SK-N-SH treated with all-trans-retinoic acid at 6 μM for 48 hours (cell line): ENCODE measurements at regions not wholly inside any gene's neighbourhood (a gene's known extent, or its start where the extent isn't known, plus 50 kb on each side); places are given as distances from the start of the nearest gene placed in this dataset.

Source experiments
- GLIS3 ChIP-seq: fragments of 250-450 bp; sonication (Bioruptor Pico); IDR thresholded peaks from 2 replicates; pipeline ENCODE4 v1.5.0; 2020; ENCODE audit warnings: mild to moderate bottlenecking, moderate library complexity
- OSR1 ChIP-seq: fragments of 250-450 bp; sonication (Bioruptor Pico); IDR thresholded peaks from 2 replicates; pipeline ENCODE4 v1.8.0; 2022; ENCODE audit warnings: moderate library complexity, mild to moderate bottlenecking, inconsistent platforms
- PPARA ChIP-seq: fragments of 250-450 bp; sonication (Bioruptor Pico); IDR thresholded peaks from 2 replicates; pipeline ENCODE4 v1.5.0; 2020; ENCODE audit warnings: mild to moderate bottlenecking, borderline replicate concordance
- ZFP3 ChIP-seq: fragments of 250-450 bp; sonication (Bioruptor Pico); IDR thresholded peaks from 2 replicates; pipeline ENCODE4 v1.5.0; 2020; ENCODE audit warnings: mild to moderate bottlenecking, moderate library complexity
- ZNF8 ChIP-seq: fragments of 450-650 bp; formaldehyde crosslinking; IDR thresholded peaks from 2 replicates; pipeline ENCODE4 v1.5.0; 2020; ENCODE audit warnings: mild to moderate bottlenecking, moderate library complexity
- TF ChIP-seq, protein P1 (sequence below): fragments of 250-450 bp; sonication (Bioruptor Pico); IDR thresholded peaks from 2 replicates; pipeline ENCODE4 v1.8.0; 2020; ENCODE audit warnings: mild to moderate bottlenecking, moderate library complexity, borderline replicate concordance

DNA sequence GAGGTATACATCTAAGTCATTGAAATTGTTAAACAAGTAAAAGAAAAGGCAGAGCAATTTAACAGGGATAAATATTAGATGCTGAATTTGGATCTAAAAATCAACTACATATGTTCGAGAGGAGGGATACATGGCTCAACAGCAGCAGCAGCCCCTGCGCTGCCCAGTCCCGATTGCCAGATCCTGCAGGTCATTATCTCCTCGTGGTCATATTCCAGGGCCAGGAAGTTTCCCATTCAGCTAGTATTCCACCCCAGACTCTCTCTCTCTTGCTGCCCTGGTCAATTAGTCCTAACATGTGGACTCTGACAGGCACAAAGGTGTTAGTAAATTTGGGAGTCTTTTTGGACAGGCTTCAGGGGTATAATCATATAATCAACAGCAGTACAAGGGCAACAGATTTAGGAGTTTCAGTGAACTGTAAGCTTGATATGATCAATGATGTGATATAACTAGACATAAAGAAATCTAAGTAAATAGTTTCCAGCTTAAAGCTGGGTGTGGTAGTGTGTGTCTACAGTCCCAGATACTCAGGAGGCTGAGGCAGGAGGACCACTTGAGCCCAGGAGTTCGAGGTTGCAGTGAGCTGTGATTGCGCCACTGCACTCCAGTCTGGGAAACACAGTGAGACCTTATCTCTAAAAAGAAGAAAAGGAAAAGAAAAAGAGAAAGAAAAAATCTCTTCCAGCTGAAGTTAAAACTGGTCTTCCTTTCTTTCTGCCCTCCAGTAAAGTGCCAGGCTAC is 96.5 kb upstream of the MED13 start:
- TF ChIP-seq OSR1 (CRISPR knock-in tag) (no peak), ZNF8 (CRISPR knock-in tag) (no peak), ZFP3 (CRISPR knock-in tag) (no peak), GLIS3 (CRISPR knock-in tag) (no peak), PPARA (no peak)
- TF ChIP-seq, protein P1, sequence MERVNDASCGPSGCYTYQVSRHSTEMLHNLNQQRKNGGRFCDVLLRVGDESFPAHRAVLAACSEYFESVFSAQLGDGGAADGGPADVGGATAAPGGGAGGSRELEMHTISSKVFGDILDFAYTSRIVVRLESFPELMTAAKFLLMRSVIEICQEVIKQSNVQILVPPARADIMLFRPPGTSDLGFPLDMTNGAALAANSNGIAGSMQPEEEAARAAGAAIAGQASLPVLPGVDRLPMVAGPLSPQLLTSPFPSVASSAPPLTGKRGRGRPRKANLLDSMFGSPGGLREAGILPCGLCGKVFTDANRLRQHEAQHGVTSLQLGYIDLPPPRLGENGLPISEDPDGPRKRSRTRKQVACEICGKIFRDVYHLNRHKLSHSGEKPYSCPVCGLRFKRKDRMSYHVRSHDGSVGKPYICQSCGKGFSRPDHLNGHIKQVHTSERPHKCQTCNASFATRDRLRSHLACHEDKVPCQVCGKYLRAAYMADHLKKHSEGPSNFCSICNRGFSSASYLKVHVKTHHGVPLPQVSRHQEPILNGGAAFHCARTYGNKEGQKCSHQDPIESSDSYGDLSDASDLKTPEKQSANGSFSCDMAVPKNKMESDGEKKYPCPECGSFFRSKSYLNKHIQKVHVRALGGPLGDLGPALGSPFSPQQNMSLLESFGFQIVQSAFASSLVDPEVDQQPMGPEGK (CRISPR knock-in tag): no peak
